ENCODE measurements at regions not wholly inside any gene's neighbourhood (a gene's known extent, or its start where the extent isn't known, plus 50 kb on each side); places are given as distances from the start of the nearest gene placed in this dataset.

DNA sequence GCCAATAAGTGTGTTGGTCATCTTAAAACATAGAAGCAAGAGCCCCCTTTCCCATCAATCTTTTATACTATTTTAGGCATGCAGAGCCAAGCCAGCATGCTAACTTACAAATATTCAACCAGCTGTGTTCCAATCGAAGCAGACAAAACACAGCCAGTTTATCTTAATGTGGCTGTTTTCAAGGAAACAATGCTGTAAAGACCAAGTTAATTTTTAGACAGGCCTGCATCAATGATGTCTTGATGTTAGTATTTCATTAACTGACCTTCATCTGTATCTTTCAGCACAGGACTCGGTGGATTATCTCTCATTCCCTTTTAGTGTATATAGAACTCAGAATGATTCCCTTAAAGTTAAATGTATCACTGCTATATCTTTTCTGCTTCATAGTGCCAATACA is 262.0 kb upstream of the ZWINT start:
- DNase-seq (ENCODE audit: low read depth, low spot score): no peak

DNA sequence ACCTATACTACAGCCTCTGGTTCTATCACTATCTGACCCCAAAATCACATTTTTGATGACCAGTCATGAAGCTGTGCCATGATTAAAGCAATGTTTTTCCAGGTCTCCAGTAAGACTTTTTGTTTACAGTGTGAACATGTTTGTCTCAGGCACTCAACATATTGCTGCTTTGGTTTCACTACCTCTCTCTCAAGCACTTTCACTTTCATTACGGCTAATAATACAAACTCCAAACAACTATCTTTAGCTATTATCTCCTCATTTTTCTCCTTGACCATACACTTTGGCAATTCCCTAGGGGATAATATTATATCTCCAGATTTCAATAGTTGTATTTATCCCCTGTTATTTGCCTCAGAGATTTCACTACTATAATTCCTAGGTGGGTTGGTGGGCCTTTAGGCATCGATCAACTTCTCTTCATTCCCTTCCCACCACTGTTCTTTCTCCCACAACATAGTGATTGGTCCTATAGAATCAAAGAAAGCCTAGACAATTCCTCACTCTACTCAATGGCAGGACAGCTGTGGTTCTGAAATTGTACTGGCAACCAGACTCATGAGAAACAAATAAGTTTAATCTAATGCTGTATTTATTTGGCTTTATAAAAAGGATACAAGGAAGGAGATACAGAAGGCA is 261.4 kb upstream of the ZWINT start:
- no peak for DNase-seq (ENCODE audit: low read depth, low spot score)

- no peak for DNase-seq (ENCODE audit: low read depth, low spot score)
These were observed 245.1 kb upstream of the ZWINT start for GRCh38 chr10:56606202-56606601.

GRCh38 chr10:56605051-56605450 is 244.0 kb upstream of the ZWINT start:
- no peak for DNase-seq (ENCODE audit: low read depth, low spot score)

- no peak for DNase-seq (ENCODE audit: low read depth, low spot score)
These were observed 243.6 kb upstream of the ZWINT start for GRCh38 chr10:56604624-56605023.

- DNase-seq (ENCODE audit: low read depth, low spot score): no peak
These were observed 238.1 kb upstream of the ZWINT start for GRCh38 chr10:56599201-56599600.

DNA sequence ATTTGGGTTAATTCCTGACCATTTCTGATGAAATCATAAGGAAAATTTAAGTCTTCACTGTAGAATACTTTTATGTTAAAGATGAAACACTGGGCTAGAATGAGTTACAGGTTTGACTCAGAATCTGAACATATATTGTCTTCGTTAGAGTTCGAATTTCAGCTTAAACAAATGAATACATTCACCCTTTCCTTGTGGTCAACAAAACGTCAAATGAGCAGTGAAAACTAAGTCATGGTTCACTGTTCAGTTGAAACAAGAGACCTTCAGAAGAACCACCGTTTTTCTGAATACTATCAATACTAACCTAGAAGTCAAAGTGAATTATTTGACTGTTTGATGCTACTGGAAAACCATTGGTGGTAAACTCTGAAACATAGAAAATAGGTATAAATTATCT is 235.2 kb upstream of the ZWINT start:
- no peak for DNase-seq (ENCODE audit: low read depth, low spot score)

DNA sequence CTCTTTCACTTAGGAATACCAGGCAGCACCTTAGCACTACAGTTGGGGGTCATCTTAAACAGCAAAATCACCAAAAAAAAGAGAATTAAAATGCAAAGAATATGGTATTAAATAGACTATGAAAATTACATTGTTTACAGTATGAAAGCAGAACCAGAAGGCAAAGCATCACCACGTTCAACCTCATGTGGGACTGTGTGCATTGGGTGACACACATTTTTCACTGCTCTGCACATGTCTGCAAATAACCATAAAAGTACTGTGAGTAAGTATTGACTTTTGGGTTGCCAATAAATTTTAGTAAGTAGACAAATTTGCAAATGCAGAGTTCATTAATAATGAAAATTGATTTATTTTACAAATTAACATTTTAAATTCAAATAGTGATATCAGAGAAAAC is 232.1 kb upstream of the ZWINT start:
- DNase-seq (ENCODE audit: low read depth, low spot score): no peak

DNA sequence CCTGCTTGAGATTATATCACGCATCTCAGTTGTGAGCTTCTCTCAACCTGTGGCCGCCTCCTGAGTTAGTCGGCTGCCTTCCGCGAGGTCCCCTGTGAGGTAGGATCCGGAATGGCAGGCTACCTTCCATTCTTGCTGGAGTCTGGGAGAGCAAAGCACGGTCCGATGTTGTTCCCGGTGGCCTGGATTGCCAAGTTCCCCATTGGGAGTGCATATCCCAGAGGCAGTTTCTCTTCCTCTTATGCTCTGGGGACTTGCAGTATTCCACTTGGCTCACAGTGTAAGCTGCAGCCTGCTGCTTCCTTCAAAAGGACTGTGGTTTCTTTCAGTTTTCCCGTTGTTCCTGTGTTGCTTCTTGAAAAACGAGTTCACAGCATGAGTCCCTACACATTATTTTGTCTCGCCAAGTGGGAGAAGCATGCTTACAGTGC is 225.4 kb upstream of the ZWINT start:
- DNase-seq (ENCODE audit: low read depth, low spot score): no peak

DNA sequence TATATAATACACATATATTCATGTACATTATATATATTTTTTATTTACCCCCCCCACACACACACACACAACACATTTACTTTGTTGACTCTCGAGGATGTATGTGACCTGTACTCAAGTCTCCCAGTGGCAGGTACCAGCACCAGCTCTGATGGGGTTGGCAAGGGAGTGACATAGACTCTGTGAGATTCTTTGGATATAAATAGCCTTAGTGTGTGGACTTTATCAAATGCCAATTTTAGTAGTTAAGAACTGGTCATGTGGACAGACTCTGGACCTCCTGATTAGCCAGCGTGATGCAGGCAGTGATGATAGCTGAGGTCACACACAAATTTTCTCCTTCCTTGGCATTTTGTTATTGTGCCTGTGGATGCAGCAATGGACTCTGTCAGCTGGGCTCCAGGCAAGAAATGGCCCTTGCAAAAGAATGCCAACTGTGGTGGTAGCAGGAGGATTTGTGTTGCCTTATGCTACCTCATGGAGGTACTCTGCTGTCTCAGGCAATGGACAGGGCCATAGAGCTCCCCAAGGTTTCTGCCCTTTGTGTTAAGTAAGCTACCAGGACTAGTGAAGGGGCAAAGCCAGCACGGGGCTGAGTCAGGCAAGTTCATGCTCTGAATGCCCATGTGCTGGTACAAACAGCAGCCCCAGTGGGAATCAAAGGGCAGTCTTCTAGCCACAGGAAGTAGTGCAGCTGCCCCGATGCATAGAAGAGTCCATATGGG is 224.6 kb upstream of the ZWINT start:
- no peak for DNase-seq (ENCODE audit: low read depth, low spot score)

GRCh38 chr10:56583316-56583715 is 222.3 kb upstream of the ZWINT start:
- DNase-seq (ENCODE audit: low read depth, low spot score): no peak

DNA sequence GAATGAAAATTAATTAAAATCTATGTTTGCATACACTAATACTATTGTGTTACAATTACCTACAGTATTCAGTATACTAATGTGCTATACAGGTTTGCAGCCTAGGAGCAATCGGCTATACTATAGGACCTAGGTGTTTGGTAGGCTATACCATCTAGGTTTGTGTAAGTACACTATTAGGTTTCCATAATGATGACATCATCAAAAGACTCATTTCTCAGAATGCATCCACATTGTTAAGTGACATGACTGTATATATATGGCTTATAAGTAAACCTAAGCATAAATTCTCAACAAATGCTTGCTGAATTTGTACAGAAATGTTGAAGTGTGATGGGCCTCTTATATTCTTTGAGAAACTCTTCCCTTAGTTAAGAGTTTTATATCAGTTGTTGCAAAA is 206.5 kb upstream of the ZWINT start:
- DNase-seq (ENCODE audit: low read depth, low spot score): no peak

- no peak for DNase-seq (ENCODE audit: low read depth, low spot score)
These were observed 200.3 kb upstream of the ZWINT start for GRCh38 chr10:56561336-56561735.

- no peak for DNase-seq (ENCODE audit: low read depth, low spot score)
These were observed 190.0 kb upstream of the ZWINT start for GRCh38 chr10:56551037-56551436.

DNA sequence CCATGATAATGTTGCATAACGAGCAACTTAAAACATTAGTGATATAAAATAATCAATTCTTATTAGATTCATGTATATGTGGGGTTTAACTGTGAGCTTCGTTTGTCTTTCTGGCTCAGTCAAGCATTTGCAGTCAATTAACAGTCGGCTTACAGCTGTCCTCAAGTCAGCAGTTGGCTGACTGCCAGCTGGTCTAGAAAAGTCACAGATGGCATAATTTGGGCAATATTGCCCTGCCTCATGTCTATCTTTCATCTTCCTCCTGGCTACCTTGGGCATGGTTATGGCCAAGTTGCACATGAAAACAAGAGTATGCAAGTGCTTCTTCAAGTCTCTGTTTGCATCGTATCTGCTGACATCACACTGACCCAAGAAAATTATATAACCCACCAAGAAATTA is 186.1 kb upstream of the ZWINT start:
- DNase-seq (ENCODE audit: low read depth, low spot score): no peak

- no peak for DNase-seq (ENCODE audit: low read depth, low spot score)
These were observed 176.9 kb upstream of the ZWINT start for GRCh38 chr10:56537984-56538383.

GRCh38 chr10:56522166-56522565 is 161.1 kb upstream of the ZWINT start:
- DNase-seq (ENCODE audit: low read depth, low spot score): no peak

GRCh38 chr10:56508562-56508961 is 147.5 kb upstream of the ZWINT start:
- DNase-seq (ENCODE audit: low read depth, low spot score): no peak

GRCh38 chr10:56507033-56507432 is 146.0 kb upstream of the ZWINT start:
- no peak for DNase-seq (ENCODE audit: low read depth, low spot score)

DNA sequence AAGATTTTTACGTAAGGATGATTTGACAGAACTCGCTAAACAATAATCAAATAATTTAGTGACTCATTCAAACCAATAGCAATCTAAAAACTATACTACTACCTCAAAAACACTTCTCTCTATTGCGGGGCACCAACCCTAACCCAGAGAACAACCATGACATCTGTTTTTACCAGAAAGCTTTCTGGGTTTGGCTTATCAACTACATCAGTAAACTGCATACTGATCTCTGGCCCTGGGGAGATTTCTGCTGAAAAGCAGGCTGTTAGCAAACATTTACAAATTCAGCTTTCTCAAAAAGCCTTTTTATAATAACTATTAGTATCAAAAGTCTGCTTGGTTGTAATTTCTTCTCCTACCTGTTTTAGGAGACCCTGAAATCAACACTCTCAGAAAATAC is 144.5 kb upstream of the ZWINT start:
- no peak for DNase-seq (ENCODE audit: low read depth, low spot score)

DNA sequence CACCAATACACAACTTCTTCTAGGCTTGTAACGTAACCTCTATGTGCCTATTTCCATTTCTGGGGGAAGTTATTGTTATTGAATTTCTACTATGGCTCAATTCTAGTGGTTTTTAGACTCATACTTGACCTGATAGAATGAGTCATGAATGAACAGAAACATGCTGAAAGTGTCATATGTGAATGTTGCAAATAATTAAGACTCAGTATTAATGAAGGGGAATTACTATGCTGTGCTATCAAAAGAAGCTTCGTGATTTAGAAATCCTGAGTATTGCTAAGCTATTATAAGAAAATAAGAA is 135.1 kb upstream of the ZWINT start:
- no peak for DNase-seq (ENCODE audit: low read depth, low spot score)

- DNase-seq (ENCODE audit: low read depth, low spot score): no peak
These were observed 126.7 kb upstream of the ZWINT start for GRCh38 chr10:56487746-56488145.

DNA sequence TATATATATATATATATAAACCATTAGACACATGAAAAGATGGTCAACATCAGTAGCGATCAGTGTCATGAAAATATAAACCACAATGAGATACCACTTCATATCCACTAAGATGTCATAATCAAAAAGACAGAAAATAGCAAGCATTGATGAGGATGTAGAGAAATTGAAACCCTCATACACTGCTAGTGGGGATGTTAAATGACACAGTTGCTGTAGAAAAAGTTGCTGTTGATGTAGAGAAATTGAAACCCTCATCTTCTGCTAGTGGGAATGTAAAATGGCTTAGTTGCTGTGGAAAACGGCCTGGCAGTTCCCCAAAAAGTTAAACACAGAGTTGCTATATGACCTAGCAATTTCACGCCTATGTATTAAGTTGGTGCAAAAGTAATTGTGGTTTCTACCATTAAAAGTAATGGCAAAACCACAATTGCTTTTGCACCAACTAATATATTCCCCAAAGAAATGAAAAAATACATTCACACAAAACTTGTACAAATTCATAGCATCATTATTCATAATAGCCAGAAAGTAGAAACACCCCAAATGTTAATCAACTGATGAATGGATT is 120.5 kb upstream of the ZWINT start:
- no peak for DNase-seq (ENCODE audit: low read depth, low spot score)
